Retinal pigment epithelial cell (primary cell): ENCODE measurements at regions not wholly inside any gene's neighbourhood (a gene's known extent, or its start where the extent isn't known, plus 50 kb on each side); places are given as distances from the start of the nearest gene placed in this dataset.

Source experiments
- DNase-seq: peaks from one replicate; pipeline ENCODE4 v3.0.0-alpha.2; 2010; ENCODE audit warnings: low read depth
- H3K4me3 ChIP-seq: 2 replicates; pipeline ENCODE4 v1.5.1; 2011; ENCODE audit warnings: mild to moderate bottlenecking, low read length, control low read depth, moderate library complexity
- CTCF ChIP-seq: conservative IDR thresholded peaks from 2 replicates; pipeline ENCODE4 v1.5.1; 2011; ENCODE audit warnings: low read depth, low read length, control low read depth, inconsistent platforms

- TF ChIP-seq CTCF = no peak
- no peak overlapping the region for H3K4me3 ChIP-seq
- no peak for DNase-seq
Observed at GRCh38 chr1:58999676-59000075, 215.8 kb upstream of the JUN start.

- TF ChIP-seq CTCF = no peak
- no peak for DNase-seq
- H3K4me3 ChIP-seq = no peak overlapping the region
Observed at GRCh38 chr1:59004755-59005154, 220.9 kb upstream of the JUN start.

GRCh38 chr1:59005491-59006288 is 221.8 kb upstream of the JUN start:
- no peak overlapping the region for H3K4me3 ChIP-seq
- no peak for DNase-seq
- TF ChIP-seq CTCF = no peak

- TF ChIP-seq CTCF = no peak
- no peak for DNase-seq
- H3K4me3 ChIP-seq = no peak overlapping the region
Observed at GRCh38 chr1:59006289-59006658, 222.4 kb upstream of the JUN start.

GRCh38 chr1:59006932-59007331 is 223.1 kb upstream of the JUN start:
- no peak for DNase-seq
- no peak overlapping the region for H3K4me3 ChIP-seq
- TF ChIP-seq CTCF = no peak

- H3K4me3 ChIP-seq = no peak overlapping the region
- DNase-seq = no peak
- TF ChIP-seq CTCF = no peak
Observed at GRCh38 chr1:59007429-59007819, 223.6 kb upstream of the JUN start.

GRCh38 chr1:59007820-59008598 is 224.2 kb upstream of the JUN start:
- no peak for DNase-seq
- no peak for TF ChIP-seq CTCF
- H3K4me3 ChIP-seq = no peak overlapping the region
